Neutrophil (primary cell): ENCODE measurements at regions not wholly inside any gene's neighbourhood (a gene's known extent, or its start where the extent isn't known, plus 50 kb on each side); places are given as distances from the start of the nearest gene placed in this dataset.

Experiments used
- H3K27ac ChIP-seq: fragments of 200-600 bp; sonication (generic); 2 replicates; pipeline ENCODE4 v1.5.1; 2016; ENCODE audit warnings: mild to moderate bottlenecking, moderate library complexity
- H3K27me3 ChIP-seq: fragments of 200-600 bp; sonication (generic); 2 replicates; pipeline ENCODE4 v1.6.0; 2016; ENCODE audit warnings: mild to moderate bottlenecking
- H3K36me3 ChIP-seq: fragments of 200-600 bp; sonication (generic); 2 replicates; pipeline ENCODE4 v1.5.1; 2017
- H3K4me1 ChIP-seq, 2 experiments: fragments of 200-600 bp in 1 of 2; sonication (generic) in 1 of 2; 1 replicate in 1 of 2; 2 replicates in 1 of 2; pipeline versions ENCODE4 v1.5.1 to v1.6.1; 2013 to 2016; ENCODE audit warnings: low read depth in 1 of 2, low read length in 1 of 2, mild to moderate bottlenecking in 1 of 2, moderate library complexity in 1 of 2; ENCODE audit not compliant: control insufficient read depth in 1 of 2, insufficient read depth in 1 of 2
- H3K4me3 ChIP-seq, 2 experiments: fragments of 200-600 bp in 1 of 2; sonication (generic) in 1 of 2; 1 replicate in 1 of 2; 2 replicates in 1 of 2; pipeline ENCODE4 v1.5.1; 2013 to 2016; ENCODE audit warnings: low read depth in 1 of 2, low read length in 1 of 2, mild to moderate bottlenecking in 1 of 2, moderate library complexity in 1 of 2
- H3K9me3 ChIP-seq: fragments of 200-600 bp; sonication (generic); 2 replicates; pipeline ENCODE4 v1.5.1; 2016
- CTCF ChIP-seq: fragments of 200-600 bp; sonication (generic); IDR thresholded peaks from 2 replicates; pipeline ENCODE4 v1.5.1; 2016; ENCODE audit warnings: antibody characterized with exemption

GRCh38 chr7:1364068-1364905 is 95.0 kb downstream of the MICALL2 start:
- Histone ChIP-seq H3K9me3 (peaks cover 4% of the 10 kb centered on the region), H3K4me1 (peaks cover 0 to 5% of the 10 kb centered on the region in 2 experiments), H3K27ac (no peak overlapping the region), H3K4me3 (no peak overlapping the region), H3K36me3 (no peaks in the 10 kb centered on the region), H3K27me3 (peaks cover 39% of the 10 kb centered on the region)
- TF ChIP-seq CTCF = no peak

GRCh38 chr7:1364906-1365570 is 94.2 kb downstream of the MICALL2 start:
- Histone ChIP-seq H3K4me3 (no peak overlapping the region), H3K27me3 (peaks cover 47% of the 10 kb centered on the region)
- no peak for TF ChIP-seq CTCF

GRCh38 chr7:1365846-1366245 is 93.4 kb downstream of the MICALL2 start:
- H3K27me3 ChIP-seq = peaks cover 55% of the 10 kb centered on the region

More at GRCh38 chr7:1364906-1365570, 94.2 kb downstream of the MICALL2 start:
- no peaks in the 10 kb centered on the region for H3K36me3 ChIP-seq
- H3K9me3 ChIP-seq = peaks cover 4% of the 10 kb centered on the region
- no peak overlapping the region for H3K27ac ChIP-seq
- peaks cover 0 to 5% of the 10 kb centered on the region in 2 experiments for H3K4me1 ChIP-seq

GRCh38 chr7:1366801-1367405 is 92.4 kb downstream of the MICALL2 start:
- Histone ChIP-seq H3K27me3 (peaks cover 63% of the 10 kb centered on the region), H3K4me3 (no peak overlapping the region), H3K4me1 (peaks cover 0 to 5% of the 10 kb centered on the region in 2 experiments), H3K9me3 (peaks cover 4% of the 10 kb centered on the region), H3K27ac (no peak overlapping the region), H3K36me3 (no peaks in the 10 kb centered on the region)
- TF ChIP-seq CTCF = no peak

More at GRCh38 chr7:1365846-1366245, 93.4 kb downstream of the MICALL2 start:
- Histone ChIP-seq H3K4me1 (peaks cover 0 to 5% of the 10 kb centered on the region in 2 experiments), H3K9me3 (peaks cover 4% of the 10 kb centered on the region), H3K27ac (no peak overlapping the region), H3K36me3 (no peaks in the 10 kb centered on the region), H3K4me3 (no peak overlapping the region)
- no peak for TF ChIP-seq CTCF

GRCh38 chr7:1367501-1368183 is 91.6 kb downstream of the MICALL2 start:
- TF ChIP-seq CTCF = no peak
- H3K9me3 ChIP-seq = peaks cover 4% of the 10 kb centered on the region
- peaks cover 70% of the 10 kb centered on the region for H3K27me3 ChIP-seq

More at GRCh38 chr7:1367501-1368183, 91.6 kb downstream of the MICALL2 start:
- Histone ChIP-seq H3K27ac (no peak overlapping the region), H3K4me3 (no peak overlapping the region), H3K36me3 (no peaks in the 10 kb centered on the region), H3K4me1 (peaks cover 0 to 5% of the 10 kb centered on the region in 2 experiments)
